ENCODE measurements at regions not wholly inside any gene's neighbourhood (a gene's known extent, or its start where the extent isn't known, plus 50 kb on each side); places are given as distances from the start of the nearest gene placed in this dataset.

DNA sequence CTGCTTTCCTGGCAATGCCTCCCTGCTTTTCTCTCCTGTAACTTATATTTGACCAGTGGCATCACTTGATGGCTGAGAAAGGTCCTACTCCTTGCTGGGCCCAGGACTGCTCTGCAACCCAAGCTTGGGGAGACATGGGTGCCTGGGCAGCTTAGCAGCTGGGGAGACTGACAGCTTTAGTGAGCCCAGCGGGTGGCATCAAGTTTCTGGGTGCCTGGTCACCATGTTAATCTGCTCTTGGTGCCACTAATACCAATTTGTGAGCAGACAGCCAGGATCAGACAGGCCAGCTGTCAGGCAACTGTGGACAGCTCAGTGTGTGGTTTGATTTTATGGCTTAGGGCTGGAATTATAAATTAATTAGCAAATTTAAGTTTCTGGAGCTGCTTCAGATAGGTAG, 144.8 kb upstream of the GLI2 start:
- TF ChIP-seq, protein P1, sequence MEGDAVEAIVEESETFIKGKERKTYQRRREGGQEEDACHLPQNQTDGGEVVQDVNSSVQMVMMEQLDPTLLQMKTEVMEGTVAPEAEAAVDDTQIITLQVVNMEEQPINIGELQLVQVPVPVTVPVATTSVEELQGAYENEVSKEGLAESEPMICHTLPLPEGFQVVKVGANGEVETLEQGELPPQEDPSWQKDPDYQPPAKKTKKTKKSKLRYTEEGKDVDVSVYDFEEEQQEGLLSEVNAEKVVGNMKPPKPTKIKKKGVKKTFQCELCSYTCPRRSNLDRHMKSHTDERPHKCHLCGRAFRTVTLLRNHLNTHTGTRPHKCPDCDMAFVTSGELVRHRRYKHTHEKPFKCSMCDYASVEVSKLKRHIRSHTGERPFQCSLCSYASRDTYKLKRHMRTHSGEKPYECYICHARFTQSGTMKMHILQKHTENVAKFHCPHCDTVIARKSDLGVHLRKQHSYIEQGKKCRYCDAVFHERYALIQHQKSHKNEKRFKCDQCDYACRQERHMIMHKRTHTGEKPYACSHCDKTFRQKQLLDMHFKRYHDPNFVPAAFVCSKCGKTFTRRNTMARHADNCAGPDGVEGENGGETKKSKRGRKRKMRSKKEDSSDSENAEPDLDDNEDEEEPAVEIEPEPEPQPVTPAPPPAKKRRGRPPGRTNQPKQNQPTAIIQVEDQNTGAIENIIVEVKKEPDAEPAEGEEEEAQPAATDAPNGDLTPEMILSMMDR (IDR thresholded peaks at IDR 0.05) = no peak
- no peak for TF ChIP-seq EZH2 (IDR thresholded peaks at IDR 0.05)
